ENCODE measurements at regions not wholly inside any gene's neighbourhood (a gene's known extent, or its start where the extent isn't known, plus 50 kb on each side); places are given as distances from the start of the nearest gene placed in this dataset.
"Not testable (repeated sequence)": the region's sequence is repeated elsewhere in the genome, so short reads cannot be mapped to it uniquely, and the experiment has no call there.

GRCh38 chrX:109914114-109914849 is 88.6 kb upstream of the TMEM164 start:
- TF ChIP-seq CTCF (conservative IDR thresholded peaks at IDR 0.05; ENCODE audit: control insufficient read depth, insufficient read depth, low read depth, low read length): no peak
- DNase-seq (ENCODE audit: low read depth): no peak
- no peak overlapping the region for H3K4me3 ChIP-seq (ENCODE audit: control insufficient read depth, low read depth, low read length)

DNA sequence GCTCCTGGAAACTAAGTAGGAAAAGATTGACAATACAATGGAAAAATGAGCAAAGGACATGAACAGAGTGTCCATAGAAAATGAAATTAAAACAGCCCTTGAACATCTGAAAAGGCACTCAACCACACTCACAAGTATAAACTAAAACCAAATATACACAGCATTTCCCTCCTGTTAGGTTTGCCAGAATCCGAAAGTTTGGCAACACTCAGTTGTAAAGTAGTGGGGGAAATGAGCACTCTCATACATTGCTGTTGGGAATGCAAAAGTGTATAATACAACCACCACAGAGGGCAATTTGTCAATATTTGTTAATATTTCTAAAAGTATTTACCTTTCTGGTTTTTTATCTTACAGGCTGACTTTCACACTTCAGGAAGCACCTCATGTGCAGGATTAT is 84.2 kb upstream of the TMEM164 start:
- no peak for DNase-seq (ENCODE audit: low read depth)
- no peak for TF ChIP-seq CTCF (conservative IDR thresholded peaks at IDR 0.05; ENCODE audit: control insufficient read depth, insufficient read depth, low read depth, low read length)
- no peak overlapping the region for H3K4me3 ChIP-seq (ENCODE audit: control insufficient read depth, low read depth, low read length)

GRCh38 chrX:109920325-109920724 is 82.6 kb upstream of the TMEM164 start:
- no peak for TF ChIP-seq CTCF (conservative IDR thresholded peaks at IDR 0.05; ENCODE audit: control insufficient read depth, insufficient read depth, low read depth, low read length)
- no peak overlapping the region for H3K4me3 ChIP-seq (ENCODE audit: control insufficient read depth, low read depth, low read length)
- no peak for DNase-seq (ENCODE audit: low read depth)

DNA sequence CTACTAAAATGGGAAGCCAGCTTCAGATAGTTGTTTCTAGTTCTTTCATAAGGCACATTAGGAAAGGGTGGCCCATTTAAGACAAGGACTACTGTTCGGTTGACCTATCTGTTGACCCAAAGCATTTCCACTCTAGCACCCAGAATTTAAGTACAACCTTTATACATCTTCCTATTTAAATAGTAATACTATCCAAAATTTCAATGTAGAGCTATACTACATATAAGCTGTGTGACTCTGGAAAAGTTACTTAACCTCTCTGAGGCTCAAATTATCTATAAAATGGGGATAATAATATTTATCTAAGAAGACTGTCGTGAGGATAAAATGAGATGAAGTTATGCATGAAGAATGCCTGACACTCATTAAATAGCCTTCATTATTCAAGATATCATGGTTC is 82.0 kb upstream of the TMEM164 start:
- DNase-seq (ENCODE audit: low read depth): no peak
- no peak overlapping the region for H3K4me3 ChIP-seq (ENCODE audit: control insufficient read depth, low read depth, low read length)
- no peak for TF ChIP-seq CTCF (conservative IDR thresholded peaks at IDR 0.05; ENCODE audit: control insufficient read depth, insufficient read depth, low read depth, low read length)

DNA sequence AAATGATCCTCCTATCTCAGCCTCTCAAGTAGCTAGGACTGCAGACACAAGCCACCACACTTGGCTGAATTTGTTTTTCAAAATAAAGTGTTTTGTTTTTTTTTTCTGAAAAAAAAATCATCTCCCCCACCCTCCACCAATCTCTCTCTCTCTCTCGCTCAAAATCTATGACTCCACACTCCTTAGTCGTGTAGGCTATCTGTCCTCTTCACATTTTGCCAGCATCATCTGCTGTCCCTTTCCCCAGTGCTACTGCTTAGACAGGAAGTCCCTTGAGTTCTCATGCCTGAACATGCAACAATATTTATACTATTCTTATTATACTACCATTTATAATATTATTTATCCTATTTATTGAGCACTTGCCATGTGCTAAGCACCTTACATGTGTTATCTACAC is 80.7 kb upstream of the TMEM164 start:
- DNase-seq (ENCODE audit: low read depth): no peak

GRCh38 chrX:109925003-109925402 is 77.9 kb upstream of the TMEM164 start:
- not testable (repeated sequence) for H3K4me3 ChIP-seq (ENCODE audit: control insufficient read depth, low read depth, low read length); DNase-seq (ENCODE audit: low read depth)

More for the DNA sequence above, 80.7 kb upstream of the TMEM164 start:
- no peak for TF ChIP-seq CTCF (conservative IDR thresholded peaks at IDR 0.05; ENCODE audit: control insufficient read depth, insufficient read depth, low read depth, low read length)
- H3K4me3 ChIP-seq (ENCODE audit: control insufficient read depth, low read depth, low read length): no peak overlapping the region

DNA sequence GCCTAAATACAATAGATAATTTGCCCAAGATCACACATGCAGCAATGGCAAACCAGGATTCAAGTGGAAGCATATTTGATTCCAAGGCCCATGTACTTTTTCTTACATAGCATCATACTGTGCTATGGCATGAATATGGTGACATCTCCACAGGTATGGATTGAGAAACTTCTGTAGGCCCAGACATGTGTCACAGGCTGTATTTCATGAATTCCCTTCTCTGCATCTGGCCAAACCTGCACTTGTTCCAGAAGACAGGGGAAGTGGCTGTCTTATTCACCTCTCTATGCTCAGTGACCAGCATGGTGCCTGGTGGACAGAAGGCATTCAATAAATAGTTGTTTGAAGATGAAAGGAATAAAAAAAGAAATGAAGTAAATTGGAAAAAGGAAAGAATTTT is 77.3 kb upstream of the TMEM164 start:
- no peak for DNase-seq (ENCODE audit: low read depth)
- TF ChIP-seq CTCF (conservative IDR thresholded peaks at IDR 0.05; ENCODE audit: control insufficient read depth, insufficient read depth, low read depth, low read length): no peak
- no peak overlapping the region for H3K4me3 ChIP-seq (ENCODE audit: control insufficient read depth, low read depth, low read length)

Measured in fibroblast of mammary gland (primary cell).